Smooth muscle cell (in vitro differentiated cells): ENCODE measurements at regions not wholly inside any gene's neighbourhood (a gene's known extent, or its start where the extent isn't known, plus 50 kb on each side); places are given as distances from the start of the nearest gene placed in this dataset.

Source experiments
- DNase-seq: peaks from one replicate; lab custom pipeline; 2025; ENCODE audit not compliant: unreplicated experiment; lab: John Stamatoyannopoulos, UW
- H2AFZ ChIP-seq: fragments of 200-600 bp; sonication (generic); 2 replicates; pipeline ENCODE4 v1.6.0; 2016; ENCODE audit warnings: antibody characterized with exemption, low read depth, mild to moderate bottlenecking
- H3F3A ChIP-seq: fragments of 200-600 bp; sonication (generic); 2 replicates; pipeline ENCODE4 v1.6.0; 2017; ENCODE audit warnings: antibody characterized with exemption, low read depth
- H3K27ac ChIP-seq: fragments of 200-600 bp; sonication (generic); 2 replicates; pipeline ENCODE4 v1.5.1; 2016; ENCODE audit warnings: low read depth, mild to moderate bottlenecking
- H3K27me3 ChIP-seq: fragments of 200-600 bp; sonication (generic); 2 replicates; pipeline ENCODE4 v1.6.1; 2016; ENCODE audit warnings: low read depth, mild to moderate bottlenecking
- H3K36me3 ChIP-seq: fragments of 200-600 bp; sonication (generic); 2 replicates; pipeline ENCODE4 v1.5.1; 2016; ENCODE audit warnings: low read depth
- H3K4me1 ChIP-seq: fragments of 200-600 bp; sonication (generic); 2 replicates; pipeline ENCODE4 v1.5.1; 2016; ENCODE audit warnings: low read depth
- H3K4me2 ChIP-seq: fragments of 200-600 bp; sonication (generic); 2 replicates; pipeline ENCODE4 v1.6.0; 2016; ENCODE audit warnings: mild to moderate bottlenecking
- H3K4me3 ChIP-seq: fragments of 200-600 bp; sonication (generic); 2 replicates; pipeline ENCODE4 v1.5.1; 2016; ENCODE audit warnings: mild to moderate bottlenecking
- H3K79me2 ChIP-seq: fragments of 200-600 bp; sonication (generic); 2 replicates; pipeline ENCODE4 v1.6.0; 2016; ENCODE audit warnings: low read depth, mild to moderate bottlenecking
- H3K9ac ChIP-seq: fragments of 200-600 bp; sonication (generic); 2 replicates; pipeline ENCODE4 v1.6.0; 2016; ENCODE audit warnings: low read depth
- H3K9me3 ChIP-seq: fragments of 200-600 bp; sonication (generic); replicated peaks from 2 replicates; pipeline ENCODE4 v1.5.1; 2016; ENCODE audit warnings: low read depth
- H4K20me1 ChIP-seq: fragments of 200-600 bp; sonication (generic); 2 replicates; pipeline ENCODE4 v1.6.0; 2016; ENCODE audit warnings: low read depth
- CTCF ChIP-seq: fragments of 200-600 bp; sonication (generic); IDR thresholded peaks from 2 replicates; pipeline ENCODE4 v1.5.1; 2017; ENCODE audit warnings: borderline replicate concordance, mild to moderate bottlenecking, antibody characterized with exemption; ENCODE audit not compliant: insufficient read depth, poor library complexity, severe bottlenecking
- WGBS: methylation state at CpG from one replicate; pipeline ENCODE4 v1.1.7; 2016; ENCODE audit warnings: low lambda C conversion rate; 5-methylcytosine and 5-hydroxymethylcytosine counted together

GRCh38 chr22:48894064-48894671 lies 933.5 kb downstream of the BRD1 start:
- no peaks in the 10 kb centered on the region for H3K4me1 ChIP-seq
- DNase-seq: no peak
- H2AFZ ChIP-seq: no peak overlapping the region
- no peaks in the 10 kb centered on the region for H3K9me3 ChIP-seq
- H3F3A ChIP-seq: no peaks in the 10 kb centered on the region
- H3K4me2 ChIP-seq: no peak overlapping the region
- no peaks in the 10 kb centered on the region for H3K27me3 ChIP-seq
- TF ChIP-seq CTCF: peak; percentile 11
- no peaks in the 10 kb centered on the region for H4K20me1 ChIP-seq
- no peak overlapping the region for H3K9ac ChIP-seq
- H3K27ac ChIP-seq: no peak overlapping the region
- no peak overlapping the region for H3K4me3 ChIP-seq
- 78% methylated on average over 23 of the region's 23 CpGs for WGBS
- no peaks in the 10 kb centered on the region for H3K79me2 ChIP-seq
- H3K36me3 ChIP-seq: no peaks in the 10 kb centered on the region

GRCh38 chr22:48893288-48894063 lies 934.2 kb downstream of the BRD1 start:
- WGBS: 91% methylated on average over 16 of the region's 16 CpGs

GRCh38 chr22:48892578-48893287 lies 934.9 kb downstream of the BRD1 start:
- no peak overlapping the region for H2AFZ ChIP-seq
- H3K79me2 ChIP-seq: no peaks in the 10 kb centered on the region
- H3K9me3 ChIP-seq: no peaks in the 10 kb centered on the region
- H3K9ac ChIP-seq: no peak overlapping the region
- H3K36me3 ChIP-seq: no peaks in the 10 kb centered on the region
- no peaks in the 10 kb centered on the region for H3K4me1 ChIP-seq
- no peaks in the 10 kb centered on the region for H3F3A ChIP-seq
- no peak overlapping the region for H3K27ac ChIP-seq
- no peak for DNase-seq
- no peak overlapping the region for H3K4me3 ChIP-seq
- H3K27me3 ChIP-seq: no peaks in the 10 kb centered on the region
- H3K4me2 ChIP-seq: no peak overlapping the region
- H4K20me1 ChIP-seq: no peaks in the 10 kb centered on the region
- WGBS: 82% methylated on average over 14 of the region's 14 CpGs
- TF ChIP-seq CTCF: no peak

More at GRCh38 chr22:48893288-48894063, 934.2 kb downstream of the BRD1 start:
- H3K4me1 ChIP-seq: no peaks in the 10 kb centered on the region
- H3K79me2 ChIP-seq: no peaks in the 10 kb centered on the region
- H3K36me3 ChIP-seq: no peaks in the 10 kb centered on the region
- no peak overlapping the region for H3K27ac ChIP-seq
- no peak for TF ChIP-seq CTCF
- no peaks in the 10 kb centered on the region for H4K20me1 ChIP-seq
- no peak overlapping the region for H3K4me2 ChIP-seq
- no peaks in the 10 kb centered on the region for H3K9me3 ChIP-seq
- no peak overlapping the region for H3K4me3 ChIP-seq
- H3F3A ChIP-seq: no peaks in the 10 kb centered on the region
- H2AFZ ChIP-seq: no peak overlapping the region
- no peak for DNase-seq
- H3K27me3 ChIP-seq: no peaks in the 10 kb centered on the region
- no peak overlapping the region for H3K9ac ChIP-seq
